ENCODE measurements at regions not wholly inside any gene's neighbourhood (a gene's known extent, or its start where the extent isn't known, plus 50 kb on each side); places are given as distances from the start of the nearest gene placed in this dataset.

DNA sequence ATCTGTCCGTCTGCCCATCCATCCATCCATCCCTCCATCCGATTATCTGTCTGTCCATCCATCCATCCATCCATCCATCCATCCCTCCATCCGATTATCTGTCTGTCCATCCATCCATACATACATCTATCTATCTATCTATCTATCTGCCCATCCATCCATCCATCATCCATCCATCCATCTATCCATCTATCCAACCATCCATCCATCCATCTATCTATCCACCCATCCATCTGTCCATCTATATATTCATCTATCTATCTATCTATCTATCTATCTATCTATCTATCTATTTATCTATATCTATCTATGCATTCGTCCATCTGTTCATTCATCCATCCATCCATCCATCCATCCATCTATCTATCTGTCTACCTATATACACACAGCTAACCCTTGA is 471.1 kb upstream of the ZNF507 start:
- TF ChIP-seq, protein P1, sequence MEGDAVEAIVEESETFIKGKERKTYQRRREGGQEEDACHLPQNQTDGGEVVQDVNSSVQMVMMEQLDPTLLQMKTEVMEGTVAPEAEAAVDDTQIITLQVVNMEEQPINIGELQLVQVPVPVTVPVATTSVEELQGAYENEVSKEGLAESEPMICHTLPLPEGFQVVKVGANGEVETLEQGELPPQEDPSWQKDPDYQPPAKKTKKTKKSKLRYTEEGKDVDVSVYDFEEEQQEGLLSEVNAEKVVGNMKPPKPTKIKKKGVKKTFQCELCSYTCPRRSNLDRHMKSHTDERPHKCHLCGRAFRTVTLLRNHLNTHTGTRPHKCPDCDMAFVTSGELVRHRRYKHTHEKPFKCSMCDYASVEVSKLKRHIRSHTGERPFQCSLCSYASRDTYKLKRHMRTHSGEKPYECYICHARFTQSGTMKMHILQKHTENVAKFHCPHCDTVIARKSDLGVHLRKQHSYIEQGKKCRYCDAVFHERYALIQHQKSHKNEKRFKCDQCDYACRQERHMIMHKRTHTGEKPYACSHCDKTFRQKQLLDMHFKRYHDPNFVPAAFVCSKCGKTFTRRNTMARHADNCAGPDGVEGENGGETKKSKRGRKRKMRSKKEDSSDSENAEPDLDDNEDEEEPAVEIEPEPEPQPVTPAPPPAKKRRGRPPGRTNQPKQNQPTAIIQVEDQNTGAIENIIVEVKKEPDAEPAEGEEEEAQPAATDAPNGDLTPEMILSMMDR (IDR thresholded peaks at IDR 0.05), result no peak
- TF ChIP-seq POLR2A (IDR thresholded peaks at IDR 0.05; ENCODE audit: low read depth), result no peak
- no peak for TF ChIP-seq EP300 (IDR thresholded peaks at IDR 0.05)

All from esophagus muscularis mucosa (tissue), 4 donors.